T1000 (cell line): ENCODE measurements at regions not wholly inside any gene's neighbourhood (a gene's known extent, or its start where the extent isn't known, plus 50 kb on each side); places are given as distances from the start of the nearest gene placed in this dataset.
A peak's percentile ranks its signal among the peaks of the same experiment; 100 is the strongest.
"Not testable (repeated sequence)": the region's sequence is repeated elsewhere in the genome, so short reads cannot be mapped to it uniquely, and the experiment has no call there.

ENCODE experiments used
- DNase-seq: peaks from one replicate; lab custom pipeline; 2025; ENCODE audit warnings: mixed read lengths; lab: John Stamatoyannopoulos, UW

DNA sequence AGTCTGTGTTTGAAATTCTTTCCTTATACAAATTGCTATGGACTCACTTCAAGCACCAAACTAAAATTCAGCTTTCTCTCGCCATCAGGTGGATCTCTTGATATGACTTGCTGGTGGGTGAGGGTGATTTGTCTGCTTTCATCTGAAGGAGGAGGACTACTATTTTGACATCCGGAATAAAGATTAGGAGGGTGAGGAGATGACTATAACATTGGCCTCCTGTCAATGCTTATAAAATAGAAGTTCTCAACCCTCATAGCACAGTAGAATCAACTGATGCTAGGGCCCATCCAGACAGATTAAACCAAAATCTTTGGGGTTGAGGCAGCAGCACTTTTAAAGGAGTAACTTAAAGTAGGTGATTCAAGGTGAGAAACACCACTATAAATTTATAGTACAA, 120.4 kb upstream of the DNAJC10 start:
- DNase-seq: no peak

- no peak for DNase-seq
These were observed 118.3 kb upstream of the DNAJC10 start for GRCh38 chr2:182597570-182598295.

GRCh38 chr2:182598626-182599025, 117.4 kb upstream of the DNAJC10 start:
- no peak for DNase-seq

DNA sequence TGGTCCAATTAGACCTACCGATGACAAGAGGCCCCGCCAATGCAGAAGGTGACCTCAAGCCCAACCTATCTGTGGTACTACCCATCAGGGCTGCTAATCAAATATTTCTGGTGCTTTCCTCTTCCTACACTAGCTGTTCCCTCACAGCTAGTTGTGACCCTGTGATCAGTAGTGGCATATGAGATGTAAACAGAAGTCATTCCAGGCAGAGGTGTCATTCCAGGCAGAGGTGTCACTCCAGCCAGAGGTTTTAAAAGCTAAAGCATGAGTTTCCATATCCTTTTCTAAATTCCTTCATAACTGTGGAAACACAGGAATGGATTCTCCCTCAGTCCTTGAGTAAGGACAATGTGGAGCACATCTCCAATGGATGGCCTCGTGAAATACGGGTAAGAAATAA, 110.9 kb upstream of the DNAJC10 start:
- DNase-seq: no peak

- DNase-seq: no peak
These were observed 109.1 kb upstream of the DNAJC10 start for GRCh38 chr2:182606728-182607681.

GRCh38 chr2:182608181-182608845, 107.7 kb upstream of the DNAJC10 start:
- DNase-seq: no peak

GRCh38 chr2:182609005-182609404, 107.1 kb upstream of the DNAJC10 start:
- DNase-seq: not testable (repeated sequence)

GRCh38 chr2:182610231-182610630, 105.8 kb upstream of the DNAJC10 start:
- no peak for DNase-seq

DNA sequence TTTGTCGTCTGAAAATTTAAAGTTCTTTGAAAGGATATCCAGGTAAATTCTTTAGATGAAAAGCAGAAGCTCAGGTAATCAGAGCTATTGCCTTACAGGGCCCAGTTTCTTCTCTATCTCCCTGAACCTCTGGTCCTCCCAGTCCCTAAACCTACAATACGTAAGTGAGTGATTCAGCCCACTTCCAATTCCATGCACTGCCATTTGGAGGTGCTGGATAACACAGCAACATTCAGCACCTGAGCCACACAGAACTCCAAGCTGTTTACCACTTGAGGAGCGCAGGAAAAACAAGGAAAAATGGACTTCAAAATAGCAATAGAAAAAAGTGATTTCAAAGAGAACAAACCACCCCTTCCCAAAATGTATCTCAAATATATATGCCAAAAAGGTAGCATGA, 105.0 kb upstream of the DNAJC10 start:
- no peak for DNase-seq

DNA sequence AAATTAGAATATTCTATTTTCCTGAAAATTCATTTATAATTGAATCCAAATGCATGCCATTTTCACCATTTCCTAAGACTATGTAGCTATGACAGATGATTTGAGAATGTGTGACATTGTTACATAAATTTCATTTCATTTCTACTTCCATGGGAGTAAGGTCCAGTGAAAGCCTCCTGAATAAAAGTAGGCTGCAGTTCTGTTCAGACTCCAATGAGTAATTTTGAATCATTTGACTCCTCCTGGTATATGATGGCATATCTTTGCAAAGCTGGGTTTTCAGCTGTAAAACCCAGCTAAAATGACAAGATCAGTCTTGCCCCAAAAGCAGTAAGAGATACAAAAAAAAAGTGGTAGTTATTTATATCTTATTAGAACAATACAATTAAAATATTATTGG, 101.0 kb upstream of the DNAJC10 start:
- no peak for DNase-seq

GRCh38 chr2:182616471-182617393, 99.3 kb upstream of the DNAJC10 start:
- DNase-seq: peak; percentile 63

- no peak for DNase-seq
These were observed 97.4 kb upstream of the DNAJC10 start for GRCh38 chr2:182618672-182619079.

DNA sequence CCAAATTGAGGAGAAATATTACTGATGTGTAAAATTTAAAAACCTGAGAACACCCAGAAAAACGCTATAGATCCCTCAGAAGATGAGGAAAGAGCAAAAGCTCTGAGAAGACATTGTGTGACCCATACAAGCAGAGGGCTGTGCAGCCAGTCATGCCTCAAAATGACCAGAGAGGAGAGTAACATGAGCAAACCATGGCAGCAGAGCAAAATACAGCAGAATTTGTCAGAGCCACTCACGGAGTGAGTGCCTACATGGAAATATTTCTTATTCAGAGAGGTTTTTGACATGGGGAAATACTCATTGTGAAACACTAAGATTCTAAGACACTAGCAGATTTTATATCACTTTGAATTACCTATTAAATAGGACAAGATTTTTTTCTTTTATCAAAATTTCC, 96.8 kb upstream of the DNAJC10 start:
- DNase-seq: no peak

DNA sequence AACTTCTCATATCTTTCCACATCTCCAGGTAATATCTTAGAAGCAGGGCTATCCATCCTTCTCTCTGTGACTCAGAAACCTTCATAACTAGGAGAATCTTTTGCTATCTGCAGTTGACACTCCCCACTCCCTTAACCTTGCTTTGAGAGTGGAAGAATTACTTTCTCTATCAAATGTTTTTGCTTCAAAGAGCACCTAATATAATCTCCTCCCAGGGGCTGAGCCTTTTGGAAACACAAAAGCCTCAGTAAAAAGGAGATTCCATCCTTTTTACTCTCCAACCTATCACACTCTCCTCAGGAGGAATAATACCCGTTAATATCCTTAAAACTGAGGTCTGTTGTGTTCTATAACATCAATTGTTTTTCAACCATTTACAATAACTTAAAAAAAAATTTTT, 94.9 kb upstream of the DNAJC10 start:
- DNase-seq: no peak

GRCh38 chr2:182621810-182622209, 94.2 kb upstream of the DNAJC10 start:
- DNase-seq: no peak

DNA sequence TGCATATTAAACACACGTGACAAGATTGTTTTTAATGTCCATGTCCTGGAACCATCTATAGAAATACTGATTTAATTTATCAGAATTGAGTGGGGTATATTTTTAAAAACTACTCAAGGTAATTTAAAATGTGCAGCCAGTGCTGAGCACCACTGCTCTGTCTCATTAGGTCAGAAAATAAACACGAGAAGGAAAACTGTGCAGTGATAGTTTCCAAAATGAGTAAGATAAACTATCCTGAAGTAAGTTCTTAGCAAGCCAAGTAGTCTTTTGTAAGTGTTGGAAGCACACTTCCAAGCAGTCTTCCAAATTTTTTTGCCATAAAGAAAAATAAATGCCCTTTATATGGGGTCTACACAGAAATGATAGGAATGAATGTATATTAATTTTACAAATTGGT, 93.8 kb upstream of the DNAJC10 start:
- DNase-seq: no peak

- DNase-seq: no peak
These were observed 90.2 kb upstream of the DNAJC10 start for GRCh38 chr2:182625814-182626213.

- DNase-seq: no peak
These were observed 87.1 kb upstream of the DNAJC10 start for GRCh38 chr2:182628916-182629315.

- DNase-seq: no peak
These were observed 85.8 kb upstream of the DNAJC10 start for GRCh38 chr2:182630207-182630606.

- DNase-seq: no peak
These were observed 84.8 kb upstream of the DNAJC10 start for GRCh38 chr2:182631299-182631698.

- no peak for DNase-seq
These were observed 81.7 kb upstream of the DNAJC10 start for GRCh38 chr2:182634386-182634785.

- no peak for DNase-seq
These were observed 79.4 kb upstream of the DNAJC10 start for GRCh38 chr2:182636699-182637098.
